Fibroblast of pulmonary artery (primary cell): ENCODE measurements at regions not wholly inside any gene's neighbourhood (a gene's known extent, or its start where the extent isn't known, plus 50 kb on each side); places are given as distances from the start of the nearest gene placed in this dataset.

Source experiments
- DNase-seq: peaks from one replicate; pipeline ENCODE4 v3.0.0-alpha.2; 2010; ENCODE audit warnings: low read depth
- H3K4me3 ChIP-seq: replicated peaks from 2 replicates; pipeline ENCODE4 v1.5.1; 2011; ENCODE audit warnings: low read depth, mild to moderate bottlenecking, control low read depth, low read length, moderate library complexity
- CTCF ChIP-seq: IDR thresholded peaks from 2 replicates; pipeline ENCODE4 v1.5.1; 2011; ENCODE audit warnings: mild to moderate bottlenecking, control low read depth, low read length, inconsistent platforms; ENCODE audit errors: missing control alignments

DNA sequence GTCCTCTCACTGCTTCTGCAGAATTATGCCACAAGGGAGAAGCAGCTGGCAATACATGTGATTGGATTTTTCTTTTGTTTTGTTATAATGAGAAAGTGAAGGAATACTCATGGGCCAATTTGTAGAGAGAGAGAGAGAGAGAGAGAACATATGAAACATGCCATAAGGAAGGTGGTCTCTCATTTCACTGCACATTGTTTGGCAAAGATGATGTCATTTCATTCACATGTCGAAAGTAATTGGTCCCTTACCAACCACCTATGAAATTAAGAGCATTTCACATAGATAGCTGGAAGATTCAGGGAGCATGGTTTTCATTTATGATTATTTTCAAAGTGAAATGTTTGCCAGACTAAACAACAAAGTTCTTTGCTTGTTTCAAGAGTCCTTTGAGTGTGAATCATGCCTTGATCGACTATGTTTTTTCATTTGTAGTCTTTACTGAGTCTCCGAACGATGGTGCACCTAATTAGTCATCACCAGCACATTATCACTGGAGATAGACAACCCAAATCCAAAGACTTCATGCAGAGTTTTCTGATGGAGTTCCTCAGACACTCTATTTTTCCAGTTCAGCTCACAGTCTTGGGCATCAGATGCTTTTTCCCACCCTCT lies 130.1 kb upstream of the ZEB1 start:
- TF ChIP-seq CTCF = no peak
- H3K4me3 ChIP-seq = no peak overlapping the region

GRCh38 chr10:31190488-31190887 lies 128.5 kb upstream of the ZEB1 start:
- H3K4me3 ChIP-seq = no peak overlapping the region
- DNase-seq = no peak
- TF ChIP-seq CTCF = no peak

More for the DNA sequence above, 130.1 kb upstream of the ZEB1 start:
- no peak for DNase-seq

- no peak overlapping the region for H3K4me3 ChIP-seq
- DNase-seq = no peak
- TF ChIP-seq CTCF = no peak
These were observed 126.5 kb upstream of the ZEB1 start for GRCh38 chr10:31192475-31192874.

- TF ChIP-seq CTCF = no peak
- no peak overlapping the region for H3K4me3 ChIP-seq
- no peak for DNase-seq
These were observed 124.0 kb upstream of the ZEB1 start for GRCh38 chr10:31194986-31195385.

GRCh38 chr10:31197886-31198285 lies 121.1 kb upstream of the ZEB1 start:
- TF ChIP-seq CTCF = no peak
- no peak overlapping the region for H3K4me3 ChIP-seq
- no peak for DNase-seq

DNA sequence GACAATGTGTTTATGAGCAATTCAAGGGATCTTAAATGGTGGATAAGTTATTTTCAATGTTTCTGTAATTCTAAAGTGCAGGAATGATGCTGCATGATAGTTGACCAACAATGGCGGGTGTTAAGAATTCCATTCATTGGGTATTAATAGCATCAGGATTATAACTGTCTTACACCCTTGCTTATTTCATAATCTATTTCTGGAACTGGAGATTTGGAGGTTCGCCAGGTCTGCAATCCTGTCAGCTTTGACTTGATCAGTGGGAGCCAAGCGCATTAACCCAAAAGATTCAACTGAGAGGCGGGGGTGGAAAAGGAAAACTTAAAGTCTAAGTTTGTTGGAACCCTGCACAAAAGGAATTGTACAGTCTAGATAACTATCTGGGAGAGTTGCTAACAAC lies 114.9 kb upstream of the ZEB1 start:
- peak; percentile 50 for DNase-seq
- TF ChIP-seq CTCF = no peak
- H3K4me3 ChIP-seq = no peak overlapping the region

- DNase-seq = no peak
- no peak for TF ChIP-seq CTCF
- no peak overlapping the region for H3K4me3 ChIP-seq
These were observed 111.4 kb upstream of the ZEB1 start for GRCh38 chr10:31207636-31208035.
